ENCODE measurements at regions not wholly inside any gene's neighbourhood (a gene's known extent, or its start where the extent isn't known, plus 50 kb on each side); places are given as distances from the start of the nearest gene placed in this dataset.
A peak's percentile ranks its signal among the peaks of the same experiment; 100 is the strongest.

DNA sequence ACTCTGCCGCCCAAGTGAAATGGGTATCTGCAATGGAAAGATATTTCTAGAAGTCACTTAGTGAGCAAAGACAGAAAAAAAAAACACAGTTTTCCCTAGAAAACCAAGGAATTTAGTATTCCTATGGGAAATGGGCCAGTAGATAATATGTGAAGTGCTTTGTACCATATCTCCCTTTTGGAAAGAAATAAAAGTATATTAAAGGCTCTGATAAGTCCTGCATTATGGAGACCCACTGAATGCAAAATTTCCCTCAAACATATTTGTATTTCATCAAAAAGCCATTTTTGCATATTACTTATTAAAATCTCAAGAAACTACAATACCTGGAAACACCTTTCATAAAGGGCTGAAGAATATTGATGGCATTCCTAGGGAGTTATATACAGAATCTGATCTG is 51.6 kb upstream of the DYNLRB2 start:
- no peak for DNase-seq (ENCODE audit: low spot score)

DNA sequence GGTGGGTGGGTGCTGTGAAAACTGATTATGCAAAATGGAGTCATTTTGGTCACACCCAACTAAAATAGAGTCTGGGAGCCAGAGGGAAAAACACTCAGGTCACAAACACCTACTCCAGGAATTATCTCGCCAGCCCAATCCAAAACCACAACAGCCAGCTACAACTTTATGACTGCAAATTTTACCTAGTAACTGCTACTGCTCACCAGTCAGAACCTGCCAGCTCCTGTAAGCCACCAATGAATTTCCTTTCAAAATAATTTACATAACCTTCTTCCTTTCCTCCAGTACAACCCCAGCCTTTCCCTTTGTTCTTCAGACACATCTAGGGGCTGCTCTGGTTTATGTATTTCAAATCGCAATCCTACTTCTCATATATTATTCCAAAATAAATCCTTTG is 52.6 kb upstream of the DYNLRB2 start:
- DNase-seq (ENCODE audit: low spot score) = no peak

DNA sequence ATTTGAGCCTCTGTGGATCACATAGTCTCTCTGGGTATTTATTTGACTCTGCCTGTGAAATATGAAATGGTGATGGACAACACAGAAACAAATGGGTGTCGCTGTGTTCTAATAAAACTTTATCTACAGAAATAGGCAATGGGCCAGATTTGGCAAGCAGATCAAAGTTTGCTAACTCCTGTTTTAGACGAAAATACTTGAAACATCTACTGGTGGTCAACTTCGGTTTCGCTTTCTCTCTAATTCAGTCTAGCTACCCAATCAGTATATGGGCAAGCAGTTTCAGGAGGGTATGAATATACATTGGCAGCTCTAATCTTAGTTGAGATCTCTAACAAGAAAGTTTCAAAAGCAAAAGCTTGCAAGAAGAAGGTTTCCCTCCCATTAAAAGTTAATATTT is 60.1 kb upstream of the DYNLRB2 start:
- DNase-seq (ENCODE audit: low spot score) = no peak

DNA sequence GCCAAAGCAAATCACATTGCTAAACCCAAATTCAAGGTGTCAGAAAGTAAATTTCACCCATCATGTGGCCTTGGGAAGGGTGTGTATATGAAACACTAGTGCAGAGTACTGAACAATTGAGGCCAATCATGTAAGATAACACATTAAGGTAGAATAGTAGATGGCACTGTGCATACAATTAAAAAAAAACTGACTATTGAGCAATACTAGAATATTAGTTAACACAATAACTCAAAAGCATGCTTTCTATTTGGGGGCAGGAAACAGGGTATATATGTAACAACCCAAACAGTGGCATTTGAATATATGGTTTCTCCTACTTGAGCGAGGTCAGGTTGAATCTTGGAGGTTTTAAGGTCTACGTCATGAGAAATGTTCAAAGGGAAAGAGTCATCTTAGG is 63.0 kb upstream of the DYNLRB2 start:
- no peak for DNase-seq (ENCODE audit: low spot score)

DNA sequence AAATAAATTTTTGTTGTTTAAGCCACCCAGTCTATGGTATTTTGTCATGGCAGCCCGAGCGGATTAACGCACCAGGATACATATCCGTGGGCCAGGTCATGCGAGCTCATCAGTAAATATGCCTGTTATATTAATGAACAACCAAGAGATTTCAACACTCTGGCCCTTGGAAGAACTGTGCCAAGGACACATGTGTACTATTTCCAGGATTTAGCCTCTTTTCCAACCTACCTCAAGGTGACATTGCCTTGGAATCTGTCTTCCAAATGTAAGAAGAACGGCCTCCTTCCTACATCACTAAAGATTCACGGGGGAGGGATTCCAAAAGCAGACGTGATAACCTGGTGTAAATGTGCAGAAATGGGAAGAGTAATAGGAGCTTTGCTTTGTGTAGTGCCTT is 72.8 kb upstream of the DYNLRB2 start:
- no peak for DNase-seq (ENCODE audit: low spot score)

DNA sequence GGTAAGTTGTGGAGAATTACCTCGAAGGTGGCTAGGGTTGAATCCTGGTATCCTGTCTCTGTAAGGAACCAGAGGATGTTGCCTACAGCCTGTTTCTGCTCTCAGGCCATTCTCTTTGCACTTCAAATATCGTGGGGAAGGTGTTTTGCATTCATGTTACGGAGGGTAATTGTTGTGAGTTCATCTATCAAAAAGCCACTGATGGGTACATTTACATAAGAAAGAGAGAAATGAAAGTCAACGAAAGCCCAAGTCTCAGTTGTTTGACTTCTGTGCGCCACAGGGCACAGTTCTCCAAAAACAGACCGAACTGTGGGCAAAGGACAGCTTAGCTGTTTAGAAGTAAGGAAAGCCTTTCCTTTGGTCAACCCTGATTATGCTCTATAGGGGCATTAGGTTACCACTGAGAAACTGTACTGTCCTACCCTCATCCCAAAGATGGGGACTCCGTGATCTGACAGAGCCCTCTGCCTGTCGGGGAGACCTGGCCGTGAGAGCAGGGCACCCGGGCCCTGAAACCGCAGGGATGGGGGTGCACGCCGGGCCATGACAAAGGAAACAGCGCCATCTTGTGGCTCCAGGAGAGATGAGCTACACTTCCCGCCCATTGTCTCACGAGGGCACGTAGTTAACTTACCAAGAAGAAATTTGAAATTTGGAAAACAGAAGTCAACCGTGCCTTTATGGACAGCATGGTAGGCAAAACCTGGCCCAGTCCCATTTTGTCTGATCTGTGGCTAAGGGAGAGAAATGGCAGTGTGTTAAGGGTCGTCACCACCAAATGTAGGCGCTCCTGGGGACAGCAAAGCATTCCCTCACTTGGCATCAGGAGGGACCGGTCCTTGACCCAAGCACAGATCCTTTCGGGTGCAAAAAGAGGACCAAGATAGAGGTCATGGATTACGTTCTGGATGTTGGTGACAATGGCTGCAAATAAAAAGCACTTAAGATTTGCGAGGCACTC is 74.5 kb upstream of the DYNLRB2 start:
- peak; percentile 64 for DNase-seq (ENCODE audit: low spot score)

DNA sequence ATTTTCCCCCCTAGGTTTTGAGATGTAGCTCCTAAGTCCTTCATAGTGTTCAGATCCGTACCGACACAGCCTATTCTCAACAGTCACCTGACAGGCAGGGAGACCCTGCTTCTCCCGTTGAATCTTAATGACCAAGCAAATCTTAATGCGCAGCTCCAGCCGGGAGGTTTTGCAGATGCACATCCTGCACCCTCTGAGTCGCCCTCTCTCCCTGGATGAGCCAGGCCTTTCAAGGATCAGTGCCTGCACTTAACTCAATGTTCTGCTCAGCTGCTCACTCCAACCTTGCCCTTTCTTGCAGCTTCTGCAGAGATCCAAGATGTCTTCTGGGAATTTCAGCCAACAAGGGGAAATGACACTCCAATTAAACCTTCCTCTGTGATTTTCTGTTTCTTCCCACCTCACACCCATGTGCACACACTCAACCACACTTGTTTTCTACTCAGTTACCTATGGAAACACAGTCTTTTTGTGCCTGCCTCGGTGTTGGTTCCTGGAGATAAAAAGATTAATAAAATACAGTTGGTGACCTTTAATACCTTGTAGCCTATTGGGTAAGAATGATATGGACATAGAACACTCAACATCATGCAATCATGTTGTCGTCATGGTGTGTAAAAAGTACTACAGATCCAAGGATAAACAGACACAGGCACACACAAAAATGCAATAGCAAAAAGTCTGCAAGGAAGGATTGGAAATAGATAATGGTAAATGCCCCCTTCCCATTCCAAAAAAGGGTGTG is 76.9 kb upstream of the DYNLRB2 start:
- DNase-seq (ENCODE audit: low spot score) = no peak

DNA sequence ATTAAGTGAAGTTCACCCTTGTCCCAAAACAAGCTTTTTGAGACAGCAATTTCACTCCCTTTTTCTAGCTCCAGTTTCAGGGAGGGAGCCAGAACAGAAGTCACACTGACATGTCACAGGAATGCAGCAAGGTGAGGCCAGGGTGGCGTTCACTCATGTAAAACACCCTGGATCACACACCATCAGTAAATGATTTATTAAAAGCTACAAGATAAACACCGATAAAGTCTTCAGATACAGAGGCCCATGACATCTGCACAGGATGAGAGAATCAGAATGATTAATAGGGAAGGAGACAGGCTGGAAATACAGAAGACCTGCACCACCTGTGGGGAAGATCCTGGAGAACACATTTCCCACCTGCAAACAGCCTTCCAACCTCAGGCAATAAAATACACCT is 77.5 kb upstream of the DYNLRB2 start:
- no peak for DNase-seq (ENCODE audit: low spot score)

DNA sequence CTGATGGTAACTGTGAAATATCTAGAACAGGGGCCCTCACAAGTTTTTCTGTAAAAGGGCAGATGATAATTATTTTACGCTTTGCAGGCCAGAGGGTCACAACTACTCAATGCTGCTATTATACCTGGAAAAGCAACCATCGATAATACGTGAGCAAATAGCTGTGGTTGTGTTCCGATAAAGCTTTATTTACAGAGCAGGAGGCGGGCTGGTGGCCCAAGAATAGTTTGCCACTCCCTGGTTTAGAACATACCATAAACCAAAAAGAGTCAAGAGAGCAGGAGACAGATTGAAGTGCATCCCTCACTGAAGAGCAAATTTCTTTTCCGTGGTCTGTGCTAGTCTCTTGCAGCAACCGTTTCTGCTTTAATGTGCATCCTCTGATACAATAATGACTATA is 77.9 kb upstream of the DYNLRB2 start:
- DNase-seq (ENCODE audit: low spot score) = no peak

DNA sequence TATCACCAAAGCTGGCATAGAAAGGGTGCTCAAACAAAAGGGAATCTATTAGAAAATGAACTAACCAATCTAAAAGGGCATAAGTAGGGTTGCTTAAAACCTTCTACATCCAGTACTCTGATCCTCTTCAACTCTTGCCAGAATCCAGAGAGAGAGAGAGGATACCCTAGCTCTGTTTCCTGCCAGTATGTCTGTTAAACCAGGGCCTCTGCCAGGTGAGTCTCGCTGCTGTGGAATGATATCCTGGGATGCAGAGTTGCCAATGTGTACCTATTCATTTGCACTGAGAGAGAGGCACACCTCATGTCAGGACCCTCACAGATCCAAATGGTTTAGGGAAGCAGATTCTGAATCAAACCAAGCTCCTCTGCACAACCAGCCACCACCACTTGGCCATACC is 79.8 kb upstream of the DYNLRB2 start:
- no peak for DNase-seq (ENCODE audit: low spot score)

DNA sequence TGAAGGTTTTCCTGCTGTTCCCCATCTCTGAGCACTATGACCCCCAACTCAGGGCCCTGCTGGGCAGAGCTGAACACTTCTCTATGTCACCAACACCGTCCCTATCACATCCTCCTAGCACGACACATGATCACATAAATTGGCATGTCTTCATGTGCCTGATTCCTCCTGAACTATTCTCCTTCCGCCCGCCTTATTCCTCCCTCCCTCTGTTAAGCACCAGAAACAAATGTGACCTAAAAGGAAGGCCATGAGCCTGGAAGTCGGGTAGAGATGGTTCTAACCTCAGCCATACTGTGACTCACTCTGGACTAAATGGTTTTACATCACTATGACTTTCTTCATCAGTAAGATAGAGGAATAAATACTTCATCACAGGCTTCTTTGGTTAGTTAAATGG is 80.8 kb upstream of the DYNLRB2 start:
- DNase-seq (ENCODE audit: low spot score) = no peak

DNA sequence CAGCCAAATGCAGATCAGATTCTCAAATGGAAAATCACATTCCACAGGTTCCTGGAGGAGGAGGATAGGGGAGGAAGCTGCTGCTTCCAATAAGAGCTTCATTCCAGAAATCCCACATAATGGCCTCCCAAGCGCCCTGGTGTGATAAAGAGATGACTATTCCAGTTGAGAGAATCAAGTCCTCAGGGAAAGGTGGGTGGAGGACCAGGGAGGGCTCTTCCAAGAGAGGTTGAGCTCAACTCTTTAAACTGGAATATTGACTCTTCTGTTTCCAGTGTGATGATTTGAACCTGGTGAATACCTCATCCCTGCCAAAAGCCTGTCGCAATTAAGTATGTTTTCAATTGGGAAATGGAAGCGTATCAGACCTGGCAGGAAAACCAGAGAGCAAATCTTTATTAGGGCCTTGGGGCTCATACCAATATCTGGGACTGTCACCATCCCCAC is 81.4 kb upstream of the DYNLRB2 start:
- no peak for DNase-seq (ENCODE audit: low spot score)

DNA sequence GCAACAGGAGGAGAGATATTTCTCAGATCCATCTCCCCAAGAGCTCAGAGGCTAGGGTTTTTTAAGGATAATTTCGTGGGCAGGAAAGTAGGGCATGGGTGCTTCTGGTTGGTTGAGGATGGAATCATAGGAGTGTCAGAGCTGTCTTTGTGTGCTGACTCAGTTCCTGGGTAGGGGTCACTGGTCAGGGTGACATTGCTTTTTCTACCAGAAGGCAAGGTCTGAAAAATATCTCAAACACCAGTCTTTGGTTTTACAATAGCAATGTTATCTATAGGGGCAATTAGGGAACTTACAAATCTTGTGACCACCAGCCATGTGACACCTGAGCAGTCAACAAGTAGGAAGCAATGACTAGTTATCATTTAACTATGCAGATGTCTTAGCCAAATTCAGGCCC is 82.9 kb upstream of the DYNLRB2 start:
- no peak for DNase-seq (ENCODE audit: low spot score)

DNA sequence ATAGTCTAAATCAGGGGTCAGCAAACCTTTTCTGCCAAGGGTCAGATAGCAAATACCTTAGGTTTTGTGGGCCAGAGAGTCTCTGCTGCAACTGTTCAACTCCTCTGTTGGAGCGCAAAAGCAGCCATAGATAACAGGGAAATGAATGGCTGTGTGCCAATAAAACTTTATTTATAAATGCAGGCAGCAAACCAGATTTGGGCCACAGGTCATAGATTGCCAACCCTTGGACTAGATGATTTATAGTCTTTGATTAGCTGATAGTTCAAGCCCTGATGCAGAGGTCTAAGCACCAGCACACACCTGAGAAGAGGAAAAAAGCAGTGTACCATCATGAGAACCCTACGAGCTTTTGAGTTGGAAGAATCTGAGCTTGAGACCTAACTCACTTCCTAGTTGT is 86.0 kb upstream of the DYNLRB2 start:
- no peak for DNase-seq (ENCODE audit: low spot score)

DNA sequence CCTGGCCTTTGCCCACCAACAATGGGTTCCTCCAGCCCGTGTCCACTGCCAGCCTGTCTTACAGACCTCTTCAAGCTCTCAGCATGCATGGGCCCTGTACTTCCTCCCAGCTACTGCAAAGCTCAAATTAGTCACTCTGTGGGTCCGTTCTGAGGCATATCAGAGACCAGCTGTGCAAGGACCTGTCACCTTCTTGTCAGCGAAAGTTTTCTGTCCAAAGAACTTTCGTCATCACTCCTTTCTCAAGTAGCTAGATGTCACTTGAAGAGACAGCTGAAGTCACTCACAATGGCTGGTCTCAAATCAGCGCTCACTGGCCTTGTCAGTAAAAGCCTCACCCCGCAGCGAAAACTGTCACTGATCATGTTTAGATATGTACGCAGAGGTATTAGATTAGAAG is 91.4 kb upstream of the DYNLRB2 start:
- no peak for DNase-seq (ENCODE audit: low spot score)

DNA sequence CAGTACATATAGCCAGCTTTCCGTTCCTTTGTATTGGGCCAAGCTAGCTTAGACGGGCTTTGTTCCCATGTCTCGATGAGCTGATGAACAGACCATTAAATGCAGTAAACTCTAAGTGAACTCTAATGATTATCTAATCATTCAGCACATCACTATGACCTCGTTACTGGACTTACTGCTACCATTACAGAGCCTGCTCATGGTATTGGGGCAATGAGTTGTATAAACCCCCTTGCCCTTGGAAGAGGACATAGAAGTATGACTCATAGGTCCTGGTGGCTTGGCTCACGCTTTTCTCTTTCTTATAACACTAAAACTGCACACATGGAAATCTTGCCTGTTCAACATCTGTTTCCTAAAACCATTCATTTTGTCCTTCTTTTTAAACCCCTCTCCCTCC is 93.6 kb upstream of the DYNLRB2 start:
- DNase-seq (ENCODE audit: low spot score) = no peak

DNA sequence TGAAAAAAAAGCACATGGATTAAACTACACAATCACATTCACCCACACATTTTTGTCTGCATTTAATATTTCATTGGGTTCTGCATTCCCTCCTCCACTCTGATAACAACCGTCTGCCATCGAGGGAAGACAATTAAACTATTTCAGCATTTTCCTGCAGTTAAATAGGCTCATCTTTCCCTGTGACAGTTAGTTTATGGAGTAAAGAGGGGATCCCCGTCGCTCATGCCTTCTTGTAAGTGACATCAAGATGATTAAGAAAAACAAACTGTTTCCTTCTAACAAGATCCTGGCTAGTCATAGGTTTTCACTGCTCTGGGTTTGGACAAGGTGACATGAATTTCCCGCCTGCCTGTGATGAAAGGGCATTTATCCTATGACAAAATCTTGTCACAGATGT is 98.0 kb upstream of the DYNLRB2 start:
- DNase-seq (ENCODE audit: low spot score) = no peak

DNA sequence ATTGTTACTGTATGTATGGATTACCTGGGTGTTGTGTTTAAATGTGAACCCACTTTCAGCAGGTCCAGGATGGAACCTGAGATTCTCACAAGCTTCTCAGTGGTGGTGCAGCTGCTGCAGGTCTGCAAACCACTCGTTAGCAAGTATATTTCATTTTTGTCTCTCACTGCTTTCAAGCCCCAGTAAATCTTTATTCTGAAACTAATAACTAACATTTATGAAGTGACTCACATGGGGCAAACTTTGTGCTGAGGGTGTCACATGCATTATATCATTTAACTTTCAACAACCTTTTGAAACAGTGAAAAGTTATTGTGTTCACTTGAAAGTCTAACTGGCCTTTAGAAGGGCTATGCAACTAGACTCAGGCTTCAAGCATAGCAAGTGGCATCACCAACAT is 98.9 kb upstream of the DYNLRB2 start:
- no peak for DNase-seq (ENCODE audit: low spot score)

DNA sequence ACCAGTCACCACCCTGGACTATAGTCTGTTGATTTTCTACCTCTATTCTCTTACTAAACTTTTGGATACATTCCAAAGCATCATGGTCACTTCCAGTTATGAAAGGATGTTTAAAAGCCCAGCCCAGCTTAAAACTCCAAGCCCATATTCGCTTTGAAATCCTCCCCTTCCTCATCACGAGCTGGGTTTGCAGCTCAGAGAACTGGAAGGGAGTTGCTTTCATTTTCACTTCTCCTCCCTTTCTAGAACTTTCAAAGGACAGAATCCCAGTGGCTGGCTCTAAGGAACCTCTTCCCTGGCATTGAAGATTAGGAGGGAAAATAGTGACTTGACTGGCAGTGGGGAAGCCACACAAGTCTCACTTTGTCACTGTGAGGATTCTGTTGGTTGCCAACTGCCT is 100.1 kb upstream of the DYNLRB2 start:
- DNase-seq (ENCODE audit: low spot score) = peak; percentile 3

DNA sequence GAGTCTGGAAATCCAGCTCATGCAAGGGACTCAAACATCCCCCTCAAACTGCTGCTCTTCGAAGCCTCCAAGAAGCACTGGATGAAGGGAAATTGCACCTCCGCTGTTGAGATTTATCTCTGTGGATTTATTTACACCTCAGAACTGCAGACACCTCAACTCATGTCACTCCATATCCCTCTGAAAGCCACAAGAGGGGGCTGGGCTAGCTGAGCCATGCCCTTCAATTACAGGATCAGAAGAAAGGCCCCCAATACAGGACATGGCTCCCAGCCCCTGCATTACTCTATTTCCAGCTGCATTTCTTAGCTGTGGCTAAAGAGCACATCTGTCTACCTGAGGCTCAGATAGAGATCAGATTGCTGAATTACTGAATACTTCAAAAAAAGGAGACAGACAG is 103.1 kb upstream of the DYNLRB2 start:
- no peak for DNase-seq (ENCODE audit: low spot score)

DNA sequence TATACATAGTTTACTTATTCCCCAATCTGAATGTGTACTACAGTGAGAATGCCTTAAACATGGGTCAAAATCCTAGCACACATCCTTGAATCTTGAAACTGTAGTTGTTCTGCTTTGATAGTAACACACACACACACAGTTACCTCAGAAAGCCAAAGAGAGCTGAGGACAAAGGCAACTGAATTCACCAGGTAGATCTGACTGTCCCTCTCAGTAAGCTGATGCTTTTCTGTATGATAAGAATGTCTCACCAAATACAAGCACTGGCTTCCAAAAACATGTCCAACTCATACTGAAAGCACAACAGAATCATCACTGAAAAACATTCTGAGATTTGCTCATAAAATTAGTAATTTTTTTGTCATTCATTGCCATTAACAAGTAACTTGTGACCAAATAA is 104.3 kb upstream of the DYNLRB2 start:
- no peak for DNase-seq (ENCODE audit: low spot score)

DNA sequence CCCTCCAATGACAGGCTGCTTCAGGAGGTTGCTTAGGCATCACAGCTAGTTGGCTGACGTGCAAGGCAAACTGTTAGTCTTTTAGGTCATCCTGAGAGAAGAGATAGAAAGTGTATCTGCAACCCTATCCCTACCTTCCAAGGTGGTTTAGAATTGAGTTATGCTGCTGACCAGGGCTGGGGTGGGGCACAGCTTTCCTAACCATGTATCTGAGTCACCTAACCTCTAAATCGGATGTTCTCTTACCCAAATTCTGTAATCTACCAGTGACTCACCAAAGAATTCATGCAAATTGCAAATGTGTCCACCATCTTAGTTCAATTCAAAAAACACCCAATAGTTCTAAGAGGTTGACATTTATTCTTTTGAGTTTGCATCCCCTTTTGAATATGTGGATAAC is 107.2 kb upstream of the DYNLRB2 start:
- DNase-seq (ENCODE audit: low spot score) = no peak

DNA sequence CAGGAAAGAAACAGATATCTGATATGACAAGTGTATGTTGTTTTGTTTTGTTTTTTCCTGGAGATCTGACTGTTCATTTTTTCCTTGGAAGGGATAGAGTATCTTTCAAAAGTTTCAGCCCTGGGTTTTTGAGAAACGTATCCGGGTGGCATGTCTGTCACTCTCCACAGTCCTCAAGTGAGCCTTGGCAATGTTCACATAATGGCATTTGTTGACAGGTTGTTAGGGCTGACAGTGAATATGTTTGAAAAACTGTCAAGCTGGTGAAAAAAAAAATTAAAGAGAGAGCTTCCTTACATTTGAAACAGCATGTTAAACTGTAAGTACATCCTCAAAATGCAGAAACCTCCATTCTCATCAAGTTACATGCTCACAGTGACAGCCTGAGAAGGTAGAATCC is 113.0 kb upstream of the DYNLRB2 start:
- no peak for DNase-seq (ENCODE audit: low spot score)
